ENCODE measurements at regions not wholly inside any gene's neighbourhood (a gene's known extent, or its start where the extent isn't known, plus 50 kb on each side); places are given as distances from the start of the nearest gene placed in this dataset.
A peak's percentile ranks its signal among the peaks of the same experiment; 100 is the strongest.

- DNase-seq, result no peak
These were observed 129.2 kb downstream of the HFE start for GRCh38 chr6:26216359-26216885.

GRCh38 chr6:26216886-26217713 is 129.9 kb downstream of the HFE start:
- DNase-seq, result no peak

- no peak for DNase-seq
These were observed 130.5 kb downstream of the HFE start for GRCh38 chr6:26217714-26218075.

GRCh38 chr6:26218824-26219223 is 131.6 kb downstream of the HFE start:
- no peak for DNase-seq

GRCh38 chr6:26220145-26220970 is 133.1 kb downstream of the HFE start:
- no peak for DNase-seq

- no peak for DNase-seq
These were observed 134.0 kb downstream of the HFE start for GRCh38 chr6:26221186-26221585.

- no peak for DNase-seq
These were observed 135.3 kb downstream of the HFE start for GRCh38 chr6:26222571-26222970.

- no peak for DNase-seq
These were observed 136.0 kb downstream of the HFE start for GRCh38 chr6:26223228-26223627.

GRCh38 chr6:26223650-26224546 is 136.7 kb downstream of the HFE start:
- no peak for DNase-seq

- DNase-seq, result no peak
These were observed 137.3 kb downstream of the HFE start for GRCh38 chr6:26224547-26224912.

- DNase-seq, result no peak
These were observed 138.0 kb downstream of the HFE start for GRCh38 chr6:26224940-26225847.

- no peak for DNase-seq
These were observed 138.8 kb downstream of the HFE start for GRCh38 chr6:26225848-26226578.

- no peak for DNase-seq
These were observed 138.4 kb upstream of the BTN3A2 start for GRCh38 chr6:26226579-26226967.

GRCh38 chr6:26230351-26230750 is 134.6 kb upstream of the BTN3A2 start:
- DNase-seq, result no peak

GRCh38 chr6:26231006-26231587 is 133.9 kb upstream of the BTN3A2 start:
- DNase-seq, result no peak

- no peak for DNase-seq
These were observed 132.6 kb upstream of the BTN3A2 start for GRCh38 chr6:26232306-26232939.

GRCh38 chr6:26232940-26233648 is 131.9 kb upstream of the BTN3A2 start:
- DNase-seq, result no peak

- peak; percentile 68 for DNase-seq
These were observed 131.2 kb upstream of the BTN3A2 start for GRCh38 chr6:26233649-26234420.

All from NK-92 treated with Interleukin-12 subunit alpha and Interleukin-12 subunit beta, amount 100 ng/mL, for 24 hours (cell line).